LNCaP clone FGC (cell line): ENCODE measurements at regions not wholly inside any gene's neighbourhood (a gene's known extent, or its start where the extent isn't known, plus 50 kb on each side); places are given as distances from the start of the nearest gene placed in this dataset.
"Not testable (repeated sequence)": the region's sequence is repeated elsewhere in the genome, so short reads cannot be mapped to it uniquely, and the experiment has no call there.

Experiments
- DNase-seq: peaks from one replicate; pipeline ENCODE4 v3.0.0-alpha.2; 2011; ENCODE audit warnings: low read depth
- H3K4me3 ChIP-seq: 2 replicates; pipeline ENCODE4 v1.5.1; 2011; ENCODE audit warnings: mild to moderate bottlenecking, low read depth, low read length, control low read depth
- CTCF ChIP-seq: IDR thresholded peaks from 2 replicates; pipeline ENCODE4 v1.5.1; 2012; ENCODE audit warnings: mild to moderate bottlenecking; ENCODE audit not compliant: control insufficient read depth, insufficient read depth; ENCODE audit errors: extremely low read depth

- no peak for TF ChIP-seq CTCF
- no peak overlapping the region for H3K4me3 ChIP-seq
- no peak for DNase-seq
Measured at GRCh38 chr20:55151171-55151570, 675.8 kb downstream of the DOK5 start.

GRCh38 chr20:55143601-55144000 is 668.2 kb downstream of the DOK5 start:
- DNase-seq: no peak
- TF ChIP-seq CTCF: no peak
- H3K4me3 ChIP-seq: no peak overlapping the region

GRCh38 chr20:55142932-55143331 is 667.5 kb downstream of the DOK5 start:
- no peak for TF ChIP-seq CTCF

GRCh38 chr20:55140631-55141030 is 665.2 kb downstream of the DOK5 start:
- no peak overlapping the region for H3K4me3 ChIP-seq
- no peak for TF ChIP-seq CTCF
- DNase-seq: no peak

More at GRCh38 chr20:55142932-55143331, 667.5 kb downstream of the DOK5 start:
- H3K4me3 ChIP-seq: no peak overlapping the region
- no peak for DNase-seq

- no peak for TF ChIP-seq CTCF
- no peak for DNase-seq
- H3K4me3 ChIP-seq: no peak overlapping the region
Measured at GRCh38 chr20:55139173-55139765, 663.9 kb downstream of the DOK5 start.

- no peak overlapping the region for H3K4me3 ChIP-seq
- no peak for DNase-seq
- TF ChIP-seq CTCF: no peak
Measured at GRCh38 chr20:55135923-55136322, 660.5 kb downstream of the DOK5 start.

GRCh38 chr20:55132523-55132922 is 657.1 kb downstream of the DOK5 start:
- DNase-seq: no peak
- TF ChIP-seq CTCF: no peak

GRCh38 chr20:55117577-55117976 is 642.2 kb downstream of the DOK5 start:
- not testable (repeated sequence) for H3K4me3 ChIP-seq, DNase-seq

More at GRCh38 chr20:55132523-55132922, 657.1 kb downstream of the DOK5 start:
- no peak overlapping the region for H3K4me3 ChIP-seq
